A204.1 (cell line): ENCODE measurements at regions not wholly inside any gene's neighbourhood (a gene's known extent, or its start where the extent isn't known, plus 50 kb on each side); places are given as distances from the start of the nearest gene placed in this dataset.

Experiments used
- FAIRE-seq: peaks from 2 replicates; lab custom pipeline; 2012; peaks lifted over from hg19 to GRCh38; lab: Jason Lieb, UNC

- no peak for FAIRE-seq
Observed at GRCh38 chr15:69659454-69660050, 206.9 kb downstream of the RPLP1 start.

- no peak for FAIRE-seq
Observed at GRCh38 chr15:69660114-69660513, 207.5 kb downstream of the RPLP1 start.

GRCh38 chr15:69660658-69661405 lies 208.2 kb downstream of the RPLP1 start:
- FAIRE-seq: no peak

GRCh38 chr15:69661446-69661845 lies 208.8 kb downstream of the RPLP1 start:
- no peak for FAIRE-seq

GRCh38 chr15:69661871-69662644 lies 209.4 kb downstream of the RPLP1 start:
- no peak for FAIRE-seq

- no peak for FAIRE-seq
Observed at GRCh38 chr15:69662645-69663000, 210.0 kb downstream of the RPLP1 start.

GRCh38 chr15:69663441-69663840 lies 210.8 kb downstream of the RPLP1 start:
- FAIRE-seq: no peak

GRCh38 chr15:69663982-69664381 lies 211.4 kb downstream of the RPLP1 start:
- no peak for FAIRE-seq

- no peak for FAIRE-seq
Observed at GRCh38 chr15:69664572-69665571, 212.3 kb downstream of the RPLP1 start.

- FAIRE-seq: no peak
Observed at GRCh38 chr15:69665641-69666111, 213.1 kb downstream of the RPLP1 start.

- FAIRE-seq: no peak
Observed at GRCh38 chr15:69666441-69666882, 213.8 kb downstream of the RPLP1 start.

- FAIRE-seq: no peak
Observed at GRCh38 chr15:69666921-69667811, 214.5 kb downstream of the RPLP1 start.

- FAIRE-seq: no peak
Observed at GRCh38 chr15:69668039-69668705, 215.6 kb downstream of the RPLP1 start.

- no peak for FAIRE-seq
Observed at GRCh38 chr15:69668963-69669362, 216.3 kb downstream of the RPLP1 start.

GRCh38 chr15:69669446-69669845 lies 216.8 kb downstream of the RPLP1 start:
- FAIRE-seq: no peak

- no peak for FAIRE-seq
Observed at GRCh38 chr15:69673291-69673881, 220.8 kb downstream of the RPLP1 start.

GRCh38 chr15:69675731-69676130 lies 223.1 kb downstream of the RPLP1 start:
- no peak for FAIRE-seq

- FAIRE-seq: no peak
Observed at GRCh38 chr15:69677403-69677802, 224.8 kb downstream of the RPLP1 start.

GRCh38 chr15:69679623-69680228 lies 227.1 kb downstream of the RPLP1 start:
- FAIRE-seq: no peak
